ENCODE measurements at regions not wholly inside any gene's neighbourhood (a gene's known extent, or its start where the extent isn't known, plus 50 kb on each side); places are given as distances from the start of the nearest gene placed in this dataset.

GRCh38 chr6:14925699-14926026 lies 320.2 kb upstream of the JARID2 start:
- no peak for DNase-seq (ENCODE audit: low read depth in 2 of 2)

- no peak for DNase-seq (ENCODE audit: low read depth in 2 of 2)
Measured at GRCh38 chr6:14927398-14927797, 318.5 kb upstream of the JARID2 start.

DNA sequence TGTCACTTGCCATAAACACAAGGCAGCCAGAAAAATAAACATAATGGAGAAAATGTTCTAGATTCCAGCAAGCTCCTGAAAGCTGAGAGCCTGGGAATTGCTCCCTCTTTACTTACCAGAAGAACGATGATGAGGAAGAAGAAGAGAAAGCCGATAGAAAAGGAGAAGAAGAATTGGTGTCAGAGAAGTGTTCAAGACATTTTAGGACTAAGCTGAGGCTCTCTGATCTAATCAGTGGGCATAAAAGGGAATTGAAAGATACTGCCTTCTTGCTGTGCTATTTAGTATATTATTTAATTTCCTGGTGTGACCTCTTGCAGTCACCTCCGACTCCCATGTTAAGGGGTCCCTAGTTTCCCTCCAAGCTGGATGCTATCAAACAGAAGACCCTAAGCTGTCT lies 316.6 kb upstream of the JARID2 start:
- no peak for DNase-seq (ENCODE audit: low read depth in 2 of 2)

DNA sequence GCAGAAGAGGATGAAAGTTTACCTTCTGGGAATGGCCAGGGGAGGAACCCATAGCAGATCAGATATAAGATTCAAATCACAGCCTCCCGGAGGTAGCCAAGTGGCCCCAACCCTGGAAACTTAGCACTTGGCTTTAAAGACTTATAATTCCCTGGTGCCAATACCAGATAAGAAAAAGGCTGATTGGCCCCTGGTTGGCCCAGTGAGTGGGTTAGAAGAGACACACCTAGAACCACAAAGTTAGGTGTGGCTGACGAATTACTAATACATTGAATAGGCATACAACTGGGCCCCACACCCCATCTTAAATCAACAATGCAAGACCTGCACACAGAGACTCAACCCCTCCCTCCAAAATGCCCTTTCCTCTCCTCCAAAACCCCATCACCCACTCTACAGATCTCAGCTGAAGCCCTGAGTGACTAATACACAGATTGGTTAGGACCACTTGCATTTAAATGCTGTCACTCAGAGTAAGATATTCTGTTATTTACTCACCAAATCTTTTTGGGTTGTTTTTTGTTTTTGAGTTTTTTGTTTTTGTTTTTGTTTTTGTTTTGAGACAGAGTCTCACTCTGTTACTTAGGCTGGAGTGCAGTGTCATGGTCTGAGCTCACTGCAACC lies 315.4 kb upstream of the JARID2 start:
- DNase-seq (ENCODE audit: low read depth in 2 of 2): no peak

DNA sequence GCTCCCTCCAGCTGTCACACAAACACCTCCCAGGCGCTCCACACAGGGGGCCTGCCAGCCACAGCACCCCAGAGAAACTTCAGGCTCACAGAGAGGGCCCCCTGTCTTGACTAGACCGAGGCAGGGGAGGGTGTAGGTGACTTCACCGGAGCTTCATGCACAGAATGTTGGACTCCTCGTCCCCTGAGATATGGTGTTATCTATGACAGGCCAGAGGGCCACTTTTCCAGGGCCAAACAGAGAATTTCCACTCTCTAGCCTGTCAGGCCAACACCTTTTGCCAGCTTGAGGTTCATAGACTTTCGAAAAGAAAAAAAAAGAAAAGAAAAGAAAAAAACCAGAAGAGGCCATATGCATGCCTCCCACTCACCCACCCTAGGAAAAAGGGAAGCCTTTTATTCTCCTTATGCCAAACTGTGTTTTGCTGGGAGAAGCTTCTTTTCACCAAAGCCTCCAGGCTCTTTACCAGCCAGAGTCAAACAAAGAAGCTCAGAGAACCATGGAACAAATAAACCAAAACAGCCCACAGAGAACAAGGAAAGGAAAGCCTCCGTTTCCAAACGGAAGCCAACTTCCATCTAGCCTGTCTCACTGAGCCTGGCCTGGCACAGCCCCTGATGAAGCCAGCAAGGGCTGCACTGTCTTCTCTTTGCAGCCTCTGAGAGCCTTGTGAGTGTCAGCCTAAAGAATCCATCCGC lies 313.2 kb upstream of the JARID2 start:
- DNase-seq (ENCODE audit: low read depth in 2 of 2): no peak

DNA sequence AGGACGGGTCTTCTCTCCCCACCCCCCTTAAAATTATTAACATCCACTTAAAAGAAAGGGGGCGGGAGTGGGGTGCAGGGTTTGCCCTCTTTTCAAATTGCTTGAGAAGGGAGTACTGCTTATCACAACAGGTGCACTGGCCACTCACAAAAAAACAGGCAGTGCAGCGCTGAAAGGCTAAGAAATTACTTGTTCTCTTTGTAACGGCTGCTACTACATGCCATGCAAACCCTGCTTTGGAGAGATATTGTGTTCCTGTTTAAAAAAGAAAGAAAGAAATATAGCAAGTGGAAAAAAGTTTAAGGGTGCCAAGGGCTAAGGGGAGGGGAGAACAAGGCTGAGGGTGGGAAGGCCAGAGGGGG lies 312.7 kb upstream of the JARID2 start:
- DNase-seq (ENCODE audit: low read depth in 2 of 2): no peak

GRCh38 chr6:14934013-14934412 lies 311.9 kb upstream of the JARID2 start:
- no peak for DNase-seq (ENCODE audit: low read depth in 2 of 2)

DNA sequence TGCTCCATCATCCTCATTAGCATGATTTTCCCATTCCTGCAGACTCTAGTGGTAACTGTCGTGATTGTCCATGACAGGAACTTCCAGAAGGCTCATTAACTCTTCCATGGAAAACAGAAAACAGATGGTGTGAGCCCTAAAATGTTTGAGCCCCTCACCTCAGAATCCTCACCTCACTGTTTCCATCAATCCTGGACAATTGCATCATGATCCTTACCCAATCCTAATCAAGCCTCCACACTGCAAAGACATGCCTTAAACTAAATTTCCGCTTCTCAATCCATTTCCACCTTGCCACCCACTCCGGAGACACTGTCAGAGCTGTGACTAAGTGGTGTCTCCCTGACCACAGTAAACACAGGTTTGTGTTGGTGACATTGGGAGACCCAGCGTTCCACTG lies 311.0 kb upstream of the JARID2 start:
- DNase-seq (ENCODE audit: low read depth in 2 of 2): no peak

GRCh38 chr6:14936861-14937260 lies 309.0 kb upstream of the JARID2 start:
- no peak for DNase-seq (ENCODE audit: low read depth in 2 of 2)

DNA sequence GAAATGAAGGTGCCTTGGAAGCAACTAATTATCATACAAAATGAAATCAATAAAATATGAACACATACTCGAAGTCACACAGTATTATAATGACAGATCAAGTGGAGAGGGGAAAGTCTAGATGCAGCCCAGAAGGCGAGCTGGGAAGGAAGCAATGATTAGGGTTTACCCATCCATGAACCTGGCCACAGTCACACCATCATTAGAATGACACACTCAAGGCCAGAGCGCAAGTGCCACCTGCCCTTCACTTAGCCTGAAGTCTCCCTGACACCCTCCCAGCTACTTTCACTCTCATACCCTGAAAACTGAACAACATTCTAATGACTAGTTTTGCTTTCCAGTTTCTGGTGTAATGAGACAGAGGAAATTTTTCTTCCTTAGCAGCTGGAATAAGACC lies 302.8 kb upstream of the JARID2 start:
- no peak for DNase-seq (ENCODE audit: low read depth in 2 of 2)

GRCh38 chr6:14944593-14944992 lies 301.3 kb upstream of the JARID2 start:
- no peak for DNase-seq (ENCODE audit: low read depth in 2 of 2)

GRCh38 chr6:14945461-14946185 lies 300.2 kb upstream of the JARID2 start:
- DNase-seq (ENCODE audit: low read depth in 2 of 2): no peak

DNA sequence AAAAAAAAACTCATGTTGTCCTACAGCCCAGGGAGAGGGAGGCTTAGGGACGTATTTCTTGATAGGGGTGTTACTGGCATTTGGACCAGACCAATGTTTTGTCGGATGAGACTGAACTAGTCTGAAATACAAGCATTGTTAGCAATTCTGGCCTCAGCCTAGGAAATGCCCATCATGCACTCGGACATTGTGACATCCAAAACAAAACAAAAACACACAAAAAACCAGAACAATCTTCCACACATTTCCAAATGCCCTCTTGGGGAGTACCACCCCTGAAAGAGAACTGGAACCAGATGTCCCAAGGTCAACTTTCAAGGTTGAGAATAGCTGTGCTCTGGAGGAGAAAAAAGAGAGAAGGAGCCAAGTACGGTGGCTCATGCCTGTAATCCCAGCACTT lies 299.1 kb upstream of the JARID2 start:
- no peak for DNase-seq (ENCODE audit: low read depth in 2 of 2)

DNA sequence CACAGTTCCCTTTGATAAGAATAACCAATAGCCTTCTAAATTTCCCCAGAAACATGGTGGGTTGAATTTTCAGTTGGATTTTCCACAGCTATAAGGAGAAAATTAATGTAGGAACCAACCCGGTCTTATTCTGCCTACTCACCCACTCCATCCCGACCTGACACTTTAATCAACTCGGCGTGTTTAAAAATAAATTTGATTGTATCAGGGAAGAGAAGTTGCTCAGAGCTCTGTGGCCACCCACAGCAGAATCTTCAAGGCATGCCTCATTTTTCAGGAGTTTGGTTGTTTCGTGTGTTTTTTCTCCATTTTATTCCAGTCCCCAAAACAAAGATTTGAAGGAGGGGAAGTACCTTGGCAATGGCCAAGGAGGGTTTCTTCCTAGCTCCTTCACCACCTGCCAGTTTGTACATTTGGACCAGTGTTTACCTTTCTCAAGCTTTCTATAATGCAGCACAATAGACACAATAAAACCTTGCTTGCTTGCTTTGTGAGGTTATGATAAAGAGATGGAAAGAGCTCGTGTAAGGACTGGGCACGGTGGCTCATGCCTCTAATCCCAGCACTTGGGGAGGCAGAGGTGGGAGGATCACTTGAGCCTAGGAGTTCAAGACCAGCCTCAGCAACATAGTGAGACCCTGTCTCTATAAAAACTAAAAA lies 297.2 kb upstream of the JARID2 start:
- DNase-seq (ENCODE audit: low read depth in 2 of 2): no peak

DNA sequence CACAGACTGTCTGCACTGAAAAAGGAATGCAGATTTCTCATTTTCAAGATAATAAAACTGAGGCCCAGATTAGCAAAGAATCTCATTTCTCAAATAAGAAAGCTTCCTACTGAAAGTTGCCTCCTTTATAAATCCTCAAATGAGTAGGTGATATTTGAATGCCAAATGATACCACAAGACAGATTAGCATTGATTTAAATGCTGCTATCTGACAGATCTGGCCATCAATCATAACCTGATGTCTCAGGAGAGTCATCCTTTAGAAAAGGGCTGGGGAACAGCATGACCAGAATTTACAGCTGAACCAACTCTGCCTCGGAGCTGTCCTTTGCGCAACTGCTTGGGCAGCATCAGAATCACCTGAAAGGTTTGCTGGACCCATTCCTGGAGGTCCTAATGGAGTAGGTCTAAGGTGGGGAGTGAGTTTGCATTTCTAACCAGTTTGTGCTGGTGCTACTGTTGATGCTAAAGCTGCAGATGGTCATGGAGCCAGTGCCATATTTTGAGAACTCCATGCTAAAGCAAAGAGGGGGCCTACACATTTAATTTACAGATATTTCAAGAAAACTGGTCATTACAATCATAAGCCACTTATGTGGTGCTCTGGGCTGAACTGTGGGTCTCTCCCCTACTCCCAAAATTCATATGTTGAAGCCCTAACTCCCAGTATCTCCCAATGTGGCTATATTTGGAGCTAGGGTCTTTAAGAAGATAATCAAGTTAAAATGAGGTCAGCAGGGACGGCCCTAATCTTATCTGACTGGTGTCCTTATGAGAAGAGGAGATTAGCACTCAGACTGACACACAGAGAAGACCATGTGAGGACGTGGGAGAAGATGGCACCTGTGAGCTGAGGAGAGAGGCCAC lies 295.5 kb upstream of the JARID2 start:
- DNase-seq (ENCODE audit: low read depth in 2 of 2): no peak

DNA sequence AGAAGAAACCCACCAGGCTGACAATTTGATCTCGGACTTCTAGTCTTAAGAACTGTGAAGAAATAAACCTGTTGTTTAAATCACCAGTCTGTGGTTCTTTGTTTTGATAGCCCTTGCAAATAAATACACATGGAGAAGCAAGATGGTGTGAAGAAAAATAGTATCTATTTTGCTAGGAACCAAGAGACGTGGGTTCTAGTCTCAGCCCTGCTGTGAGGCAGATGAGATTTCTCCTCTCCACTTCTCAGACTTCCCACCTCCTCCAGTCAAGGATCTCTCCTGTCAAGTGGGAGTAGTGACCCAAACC lies 294.9 kb upstream of the JARID2 start:
- DNase-seq (ENCODE audit: low read depth in 2 of 2): no peak

- DNase-seq (ENCODE audit: low read depth in 2 of 2): no peak
Measured at GRCh38 chr6:14951704-14952103, 294.2 kb upstream of the JARID2 start.

DNA sequence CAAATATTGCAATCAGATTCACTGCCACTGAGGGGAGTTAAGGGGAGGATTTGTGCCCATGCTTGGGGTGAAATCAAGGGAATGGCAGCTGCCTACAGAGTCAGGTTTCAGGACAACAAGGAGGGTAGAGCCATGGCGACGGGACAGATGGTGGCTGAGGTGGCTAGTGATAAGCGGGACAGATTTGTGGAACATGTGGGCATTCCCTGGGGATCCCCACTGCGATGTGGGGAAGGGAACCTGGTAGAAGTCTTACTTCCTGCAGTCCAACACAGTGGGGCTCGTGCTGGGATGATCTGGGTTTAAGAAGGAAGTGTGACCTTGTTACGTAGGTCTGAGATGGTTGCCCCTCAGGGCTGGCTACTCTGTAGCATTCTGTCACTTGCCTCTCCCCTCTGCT lies 292.0 kb upstream of the JARID2 start:
- no peak for DNase-seq (ENCODE audit: low read depth in 2 of 2)

GRCh38 chr6:14957355-14958059 lies 288.4 kb upstream of the JARID2 start:
- no peak for DNase-seq (ENCODE audit: low read depth in 2 of 2)

DNA sequence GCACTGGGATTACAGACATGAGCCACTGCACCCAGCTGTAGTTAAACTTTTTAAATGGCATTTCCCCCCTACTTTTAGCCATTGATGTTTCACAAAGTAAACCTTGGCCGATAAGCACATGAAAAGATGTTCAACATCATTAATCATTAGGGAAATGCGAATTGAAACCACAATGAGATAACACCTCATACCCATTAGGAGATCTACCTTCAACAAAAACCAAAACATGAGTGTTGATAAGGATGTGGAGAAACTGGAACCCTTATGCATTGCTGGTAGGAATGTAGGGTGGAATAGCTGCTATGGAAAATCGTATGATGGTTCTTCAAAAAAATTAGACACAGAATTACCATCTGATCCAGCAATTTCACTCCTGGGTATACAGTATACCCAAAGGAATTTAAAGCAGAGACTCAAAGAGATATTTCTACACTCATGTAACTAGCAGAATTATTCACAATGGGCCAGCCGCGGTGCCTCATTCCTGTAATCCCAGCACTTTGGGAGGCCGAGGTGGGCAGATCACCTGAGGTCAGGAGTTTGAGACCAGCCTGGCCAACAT lies 286.5 kb upstream of the JARID2 start:
- DNase-seq (ENCODE audit: low read depth in 2 of 2): no peak

Data from stimulated activated CD8-positive, alpha-beta memory T cell treated with anti-CD3 and anti-CD28 coated beads, Interleukin-15, amount 100 ng/mL, for 4 hours (primary cell).